Rectal smooth muscle tissue (tissue), 1 donor: ENCODE measurements at regions not wholly inside any gene's neighbourhood (a gene's known extent, or its start where the extent isn't known, plus 50 kb on each side); places are given as distances from the start of the nearest gene placed in this dataset.
"Not testable (repeated sequence)": the region's sequence is repeated elsewhere in the genome, so short reads cannot be mapped to it uniquely, and the experiment has no call there.

Experiments used
- H3K27ac ChIP-seq: one replicate; pipeline ENCODE4 v1.7.0; 2013; ENCODE audit warnings: low read depth, low read length, inconsistent platforms
- H3K27me3 ChIP-seq: one replicate; pipeline ENCODE4 v1.7.0; 2013; ENCODE audit warnings: low read length; ENCODE audit not compliant: control insufficient read depth, insufficient read depth
- H3K36me3 ChIP-seq: one replicate; pipeline ENCODE4 v1.7.0; 2013; ENCODE audit warnings: low read length; ENCODE audit not compliant: control insufficient read depth, insufficient read depth
- H3K4me1 ChIP-seq: one replicate; pipeline ENCODE4 v1.7.0; 2013; ENCODE audit warnings: low read length; ENCODE audit not compliant: control insufficient read depth, insufficient read depth
- H3K4me3 ChIP-seq: one replicate; pipeline ENCODE4 v1.7.0; 2013; ENCODE audit warnings: low read length
- H3K9ac ChIP-seq: one replicate; pipeline ENCODE4 v1.7.0; 2013; ENCODE audit warnings: low read length

DNA sequence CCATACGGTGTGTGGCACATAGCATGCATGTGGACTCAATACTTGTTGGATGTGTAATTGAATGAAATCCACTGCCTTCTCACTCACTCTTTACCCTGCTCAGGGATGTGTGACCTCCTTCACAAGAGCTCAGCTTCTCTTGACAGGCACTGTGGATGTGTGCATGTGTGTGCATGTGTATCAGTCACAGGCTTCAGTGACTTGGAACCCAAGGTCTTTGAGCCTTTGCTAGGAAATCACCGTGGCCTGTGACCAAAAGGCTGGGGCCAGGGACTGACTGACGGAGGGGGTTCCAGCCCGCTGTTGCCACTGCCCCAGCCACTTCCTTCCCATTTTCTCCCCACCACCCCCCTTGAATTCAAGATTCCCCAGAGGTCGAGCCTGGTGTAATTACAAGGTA is 144.4 kb upstream of the POU3F1 start:
- Histone ChIP-seq H3K9ac (no peak overlapping the region), H3K36me3 (no peaks in the 10 kb centered on the region), H3K27me3 (no peaks in the 10 kb centered on the region), H3K4me1 (no peaks in the 10 kb centered on the region), H3K27ac (no peak overlapping the region), H3K4me3 (no peak overlapping the region)

DNA sequence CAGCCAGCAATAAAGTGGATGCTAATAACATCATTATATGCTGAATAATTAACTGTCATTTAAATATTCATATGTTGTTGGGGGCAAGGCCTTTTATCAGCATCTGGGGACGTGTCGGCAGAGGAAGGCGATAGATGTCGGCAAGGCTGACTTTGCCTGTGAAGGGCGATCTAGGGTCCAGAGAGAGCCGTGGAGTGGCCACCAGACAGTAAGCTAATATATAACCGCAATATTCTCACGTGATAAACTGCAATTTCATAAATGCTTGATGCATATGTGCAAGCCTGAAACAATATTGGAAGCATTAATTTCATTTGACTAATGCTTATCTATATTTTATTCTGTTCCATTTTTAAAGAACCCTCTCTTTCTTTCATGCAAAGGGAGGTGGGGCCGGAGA is 141.0 kb upstream of the POU3F1 start:
- H3K27ac ChIP-seq, result no peak overlapping the region
- no peak overlapping the region for H3K9ac ChIP-seq
- H3K27me3 ChIP-seq, result no peaks in the 10 kb centered on the region
- H3K36me3 ChIP-seq, result no peaks in the 10 kb centered on the region
- no peaks in the 10 kb centered on the region for H3K4me1 ChIP-seq
- no peak overlapping the region for H3K4me3 ChIP-seq

DNA sequence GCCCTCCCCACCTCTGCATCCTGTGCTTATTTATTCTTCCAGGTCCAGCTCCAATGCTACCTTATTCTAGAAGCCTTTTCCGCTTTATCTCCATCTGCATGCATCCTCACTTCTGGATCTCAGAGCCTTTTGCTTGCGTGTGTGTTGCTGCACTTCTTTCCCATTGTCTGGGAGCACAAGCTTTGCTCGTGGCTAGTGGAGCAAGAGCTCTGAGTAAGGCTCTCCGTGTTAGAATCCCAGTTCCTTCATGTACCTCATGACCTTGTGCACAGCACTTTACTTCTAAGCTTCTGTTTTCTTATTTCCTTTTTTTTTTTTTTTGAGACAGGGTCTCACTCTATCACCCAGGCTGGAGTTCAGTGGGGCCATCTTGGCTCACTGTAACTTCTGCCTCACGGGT is 140.0 kb upstream of the POU3F1 start:
- Histone ChIP-seq H3K4me3 (no peak overlapping the region), H3K27ac (no peak overlapping the region), H3K36me3 (no peaks in the 10 kb centered on the region), H3K4me1 (no peaks in the 10 kb centered on the region), H3K9ac (no peak overlapping the region), H3K27me3 (no peaks in the 10 kb centered on the region)

DNA sequence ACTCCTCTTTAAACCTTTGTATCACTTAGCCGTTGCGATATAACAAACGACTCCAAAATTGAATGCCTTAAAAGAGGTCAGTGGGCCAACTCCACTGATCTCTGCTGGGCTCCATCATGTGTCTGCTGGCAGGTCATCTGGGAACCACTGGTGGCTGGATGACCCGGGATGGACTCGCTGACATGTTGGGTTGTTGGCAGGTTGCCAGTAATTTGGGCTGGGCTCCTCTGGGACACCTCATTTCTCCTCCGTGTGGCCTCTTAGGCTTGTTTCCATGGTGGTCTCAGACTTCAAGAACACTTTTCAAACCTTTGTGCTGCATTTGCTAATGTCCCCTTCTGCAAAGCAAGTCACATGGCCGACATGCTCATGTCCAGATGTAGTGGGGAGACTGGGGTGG is 139.3 kb upstream of the POU3F1 start:
- Histone ChIP-seq H3K4me1 (no peaks in the 10 kb centered on the region), H3K36me3 (no peaks in the 10 kb centered on the region), H3K9ac (no peak overlapping the region), H3K27me3 (no peaks in the 10 kb centered on the region), H3K27ac (no peak overlapping the region), H3K4me3 (no peak overlapping the region)

DNA sequence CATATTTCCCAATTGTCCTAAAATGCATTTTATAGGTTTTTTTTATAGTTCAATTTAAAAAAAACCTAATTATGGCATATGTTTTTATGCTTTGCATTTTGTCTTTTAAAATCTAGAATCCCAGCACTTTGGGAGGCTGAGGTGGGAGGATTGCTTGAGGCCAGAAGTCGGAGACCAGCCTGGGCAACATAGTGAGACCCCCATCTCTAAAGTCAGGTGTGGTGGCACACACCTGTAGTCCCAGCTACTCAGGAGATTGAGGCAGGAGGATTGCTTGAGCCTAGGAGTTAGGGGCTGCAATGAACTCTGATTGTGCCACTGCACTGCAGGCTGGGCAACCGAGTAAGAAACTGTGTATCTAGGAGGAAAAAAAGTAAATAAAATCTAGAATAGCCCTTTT is 137.2 kb upstream of the POU3F1 start:
- H3K36me3 ChIP-seq, result no peaks in the 10 kb centered on the region
- no peak overlapping the region for H3K27ac ChIP-seq
- H3K27me3 ChIP-seq, result no peaks in the 10 kb centered on the region
- no peaks in the 10 kb centered on the region for H3K4me1 ChIP-seq
- no peak overlapping the region for H3K9ac ChIP-seq
- H3K4me3 ChIP-seq, result no peak overlapping the region

DNA sequence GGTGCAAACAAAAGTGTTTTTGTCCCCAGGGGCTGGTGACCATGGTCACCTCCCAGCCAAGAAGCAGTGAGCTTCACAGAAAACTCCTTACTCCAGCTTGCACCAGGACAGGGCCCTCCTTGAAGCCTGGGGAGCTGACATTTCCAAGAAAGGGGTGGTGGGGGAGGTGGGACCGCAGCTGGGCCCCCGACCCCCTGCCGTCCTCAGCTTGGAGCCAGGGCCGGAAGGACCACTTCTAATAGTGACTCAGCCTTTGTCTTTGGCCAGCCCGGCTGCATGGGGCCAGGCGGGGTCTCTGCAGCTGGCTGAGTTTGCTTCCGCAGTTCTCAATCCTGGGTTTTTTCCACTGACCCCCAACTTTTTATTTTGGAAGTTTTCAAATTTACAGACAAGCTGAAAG is 136.5 kb upstream of the POU3F1 start:
- H3K4me1 ChIP-seq, result no peaks in the 10 kb centered on the region
- no peak overlapping the region for H3K9ac ChIP-seq
- H3K27ac ChIP-seq, result no peak overlapping the region

DNA sequence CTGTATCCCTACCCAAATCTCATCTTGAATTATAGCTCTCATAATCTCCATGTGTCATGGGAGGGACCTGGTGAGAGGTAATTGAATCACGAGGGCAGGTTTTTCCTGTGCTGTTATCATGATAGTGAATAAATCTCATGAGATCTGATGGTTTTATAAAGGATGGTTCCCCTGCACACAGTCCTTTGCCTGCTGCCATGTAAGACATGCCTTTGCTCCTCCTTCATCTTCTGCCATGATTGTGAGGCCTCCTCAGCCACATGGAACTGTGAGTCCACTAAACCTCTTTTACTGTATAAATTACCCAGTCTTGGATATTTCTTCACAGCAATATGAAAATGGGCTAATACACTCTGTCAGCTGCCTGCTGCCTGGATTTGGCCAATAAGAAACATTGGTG is 133.8 kb upstream of the POU3F1 start:
- H3K27me3 ChIP-seq, result not testable (repeated sequence)

More for the DNA sequence above, 136.5 kb upstream of the POU3F1 start:
- H3K36me3 ChIP-seq, result no peaks in the 10 kb centered on the region
- no peak overlapping the region for H3K4me3 ChIP-seq
- no peaks in the 10 kb centered on the region for H3K27me3 ChIP-seq

DNA sequence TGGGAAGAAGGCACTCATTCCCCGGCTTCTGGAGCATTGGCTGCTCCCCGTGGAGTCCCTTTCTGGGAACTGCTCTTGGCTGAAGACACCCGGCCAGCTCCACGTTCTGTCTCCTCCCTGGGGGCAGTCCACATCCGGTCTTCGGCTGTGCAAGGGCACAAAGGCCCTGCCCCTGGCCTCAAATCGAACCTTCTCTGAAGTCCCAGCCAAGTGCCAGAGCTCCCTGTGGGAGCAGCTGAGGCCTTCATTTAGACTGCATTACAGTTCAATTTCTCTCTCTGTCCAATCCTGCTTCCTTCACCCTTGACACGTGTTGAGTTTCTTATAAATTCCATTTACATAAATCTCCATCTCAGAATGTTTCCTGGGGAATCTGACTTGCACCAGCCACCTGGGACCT is 132.9 kb upstream of the POU3F1 start:
- no peak overlapping the region for H3K27ac ChIP-seq
- H3K36me3 ChIP-seq, result no peaks in the 10 kb centered on the region
- H3K27me3 ChIP-seq, result no peaks in the 10 kb centered on the region
- no peaks in the 10 kb centered on the region for H3K4me1 ChIP-seq
- H3K4me3 ChIP-seq, result no peak overlapping the region
- no peak overlapping the region for H3K9ac ChIP-seq

More for the DNA sequence above, 133.8 kb upstream of the POU3F1 start:
- H3K4me1 ChIP-seq, H3K4me3 ChIP-seq, H3K27ac ChIP-seq, H3K36me3 ChIP-seq, H3K9ac ChIP-seq: not testable (repeated sequence)

DNA sequence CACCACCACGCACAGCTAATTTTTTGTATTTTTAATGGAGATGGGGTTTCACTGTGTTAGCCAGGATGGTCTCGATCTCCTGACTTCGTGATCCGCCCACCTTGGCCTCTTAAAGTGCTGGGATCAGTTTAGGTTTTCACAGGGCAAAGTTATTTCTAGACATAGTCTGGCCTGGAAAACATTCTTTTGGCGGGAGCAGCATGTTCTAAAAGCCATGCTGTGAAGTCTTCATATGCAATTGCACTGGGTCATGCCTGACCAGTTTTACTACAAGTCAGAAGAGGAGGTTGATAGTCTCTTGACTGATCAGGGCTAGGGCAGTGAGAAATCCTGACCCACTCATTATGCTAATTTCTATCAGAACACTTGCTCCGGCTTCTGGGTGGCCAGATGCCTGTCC is 131.6 kb upstream of the POU3F1 start:
- H3K4me1 ChIP-seq, result no peaks in the 10 kb centered on the region
- H3K36me3 ChIP-seq, result no peaks in the 10 kb centered on the region
- H3K4me3 ChIP-seq, result no peak overlapping the region
- H3K9ac ChIP-seq, result no peak overlapping the region
- no peak overlapping the region for H3K27ac ChIP-seq
- no peaks in the 10 kb centered on the region for H3K27me3 ChIP-seq

DNA sequence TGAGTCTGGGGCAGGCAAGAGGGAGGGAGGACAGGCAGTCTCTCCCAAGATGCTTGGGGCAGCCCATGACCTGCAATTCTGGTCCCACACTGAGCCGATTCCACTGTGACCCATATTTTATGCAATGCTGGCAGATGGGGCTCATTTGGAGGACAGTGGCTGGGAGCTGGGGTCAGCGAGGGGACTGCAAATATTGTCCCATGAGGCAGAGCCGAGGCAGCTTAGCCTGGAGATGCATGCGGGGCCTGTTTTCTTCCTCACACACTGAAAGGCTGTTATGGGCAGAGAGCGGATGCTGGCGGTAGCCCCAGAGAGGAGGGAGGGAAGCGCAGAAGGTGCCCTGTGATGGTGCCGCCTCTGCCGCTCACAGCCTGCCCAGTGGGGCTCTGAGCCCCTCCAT is 128.5 kb upstream of the POU3F1 start:
- Histone ChIP-seq H3K27ac (no peak overlapping the region), H3K4me3 (no peak overlapping the region), H3K4me1 (no peaks in the 10 kb centered on the region), H3K9ac (no peak overlapping the region), H3K27me3 (no peaks in the 10 kb centered on the region), H3K36me3 (no peaks in the 10 kb centered on the region)

DNA sequence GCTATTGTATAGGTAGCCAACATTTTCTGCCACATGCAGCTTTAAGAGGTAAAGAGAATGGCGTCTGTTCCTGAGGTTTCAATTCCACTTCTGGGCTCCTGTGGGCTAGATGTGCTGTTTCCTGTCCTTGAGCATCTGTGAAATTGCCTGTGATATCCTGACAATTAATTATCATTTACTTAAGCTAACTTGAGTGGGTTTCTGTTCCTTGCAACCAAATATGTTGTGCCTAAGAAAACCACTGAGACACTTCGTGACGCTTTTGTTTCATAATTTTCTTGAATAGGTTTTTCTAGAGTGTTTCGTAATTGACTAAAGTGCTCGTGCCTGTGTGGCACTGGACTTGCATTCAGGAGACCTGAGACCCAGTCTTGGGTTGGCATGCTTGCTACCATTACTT is 127.3 kb upstream of the POU3F1 start:
- H3K27me3 ChIP-seq, result no peaks in the 10 kb centered on the region

DNA sequence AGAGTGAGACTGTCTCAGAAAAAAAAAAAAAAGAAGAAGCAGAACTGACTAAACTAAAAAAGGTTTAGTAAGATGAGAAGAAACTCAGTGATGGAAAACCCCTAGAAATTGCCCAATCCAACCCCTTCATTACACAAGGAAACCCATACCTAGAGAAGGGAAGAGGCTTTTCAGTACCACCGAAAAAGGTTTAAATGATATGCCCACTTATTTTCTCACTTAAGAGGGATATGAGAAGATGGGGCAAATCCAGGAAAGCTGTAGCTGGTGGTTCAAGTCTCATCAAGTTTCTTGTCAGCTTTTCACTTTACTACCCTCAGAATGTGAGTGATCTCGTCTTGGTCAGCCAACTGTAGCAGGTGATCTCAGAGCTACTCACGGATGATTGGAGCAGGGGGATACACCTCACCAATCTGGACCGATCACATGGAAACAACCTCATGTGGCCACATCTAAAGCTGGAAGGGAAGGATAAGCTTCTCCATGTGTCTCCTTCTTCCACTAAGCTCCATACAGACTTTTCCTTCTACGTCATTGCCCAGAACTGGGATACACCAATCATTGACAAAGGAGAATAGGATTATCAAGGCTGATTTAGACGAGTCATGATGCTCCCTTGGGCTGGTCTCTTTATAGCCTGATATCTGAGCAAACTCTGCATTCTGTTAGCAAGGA is 126.7 kb upstream of the POU3F1 start:
- Histone ChIP-seq H3K36me3 (no peaks in the 10 kb centered on the region), H3K27me3 (no peaks in the 10 kb centered on the region), H3K9ac (no peak overlapping the region), H3K4me3 (no peak overlapping the region), H3K4me1 (no peaks in the 10 kb centered on the region), H3K27ac (no peak overlapping the region)

More for the DNA sequence above, 127.3 kb upstream of the POU3F1 start:
- no peak overlapping the region for H3K4me3 ChIP-seq
- H3K4me1 ChIP-seq, result no peaks in the 10 kb centered on the region
- no peak overlapping the region for H3K9ac ChIP-seq
- H3K27ac ChIP-seq, result no peak overlapping the region
- no peaks in the 10 kb centered on the region for H3K36me3 ChIP-seq

DNA sequence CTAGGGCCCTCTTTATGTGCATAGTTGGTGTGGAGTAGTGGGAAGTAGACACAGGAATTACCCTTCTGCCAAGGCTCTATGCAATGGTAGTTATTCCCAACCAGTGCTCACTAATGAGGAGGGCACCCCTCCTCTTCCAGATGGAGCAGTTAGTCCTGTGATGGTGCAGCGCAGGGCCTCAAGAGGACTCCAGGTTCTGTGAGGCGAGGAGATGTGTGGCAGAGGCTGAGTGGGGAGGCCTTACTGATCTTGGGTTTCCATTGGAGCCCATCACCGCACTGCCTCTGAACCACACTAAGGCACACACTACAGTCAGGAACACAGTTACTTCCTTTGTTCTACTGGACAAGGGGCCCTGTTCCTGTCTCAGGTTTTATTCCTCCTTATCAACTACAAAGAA is 122.5 kb upstream of the POU3F1 start:
- H3K36me3 ChIP-seq, result no peaks in the 10 kb centered on the region
- H3K27ac ChIP-seq, result no peak overlapping the region
- no peak overlapping the region for H3K9ac ChIP-seq
- no peaks in the 10 kb centered on the region for H3K4me1 ChIP-seq
- H3K4me3 ChIP-seq, result no peak overlapping the region
- H3K27me3 ChIP-seq, result no peaks in the 10 kb centered on the region
